Lung (tissue), 11 donors: ENCODE measurements at regions not wholly inside any gene's neighbourhood (a gene's known extent, or its start where the extent isn't known, plus 50 kb on each side); places are given as distances from the start of the nearest gene placed in this dataset.

Source experiments
- ATAC-seq: fragments of 200-7000 bp; cut with Tn5 transposase; one replicate; pipeline ENCODE4 v1.9.1; 2020; ENCODE audit warnings: moderate number of reproducible peaks; ENCODE audit not compliant: insufficient read depth, low FRiP score
- DNase-seq, 3 donors: peaks; one replicate each; pipeline ENCODE4 v3.0.0-alpha.2; 2013 to 2017
- H3K27ac ChIP-seq, 2 donors: one replicate each; pipeline ENCODE4 v1.5.1; 2013; ENCODE audit warnings: mild to moderate bottlenecking in 2 of 2, moderate library complexity in 2 of 2, control low read depth in 1 of 2, inconsistent platforms in 1 of 2, low read depth in 1 of 2, low read length in 1 of 2
- H3K27me3 ChIP-seq, 3 donors: one replicate each; pipeline ENCODE4 v1.5.1; 2013; ENCODE audit warnings: low read length in 2 of 3; ENCODE audit not compliant: control insufficient read depth in 3 of 3, insufficient read depth in 3 of 3
- H3K36me3 ChIP-seq, 4 donors: one replicate each; pipeline ENCODE4 v1.5.1; 2013; ENCODE audit warnings: low read length in 4 of 4, mild to moderate bottlenecking in 1 of 4, moderate library complexity in 1 of 4; ENCODE audit not compliant: control insufficient read depth in 4 of 4, insufficient read depth in 4 of 4
- H3K4me1 ChIP-seq, 5 donors: one replicate each; pipeline ENCODE4 v1.5.1; 2013; ENCODE audit warnings: low read length in 5 of 5, mild to moderate bottlenecking in 2 of 5, moderate library complexity in 1 of 5; ENCODE audit not compliant: control insufficient read depth in 5 of 5, insufficient read depth in 5 of 5
- H3K4me3 ChIP-seq: one replicate; pipeline ENCODE4 v1.5.1; 2013; ENCODE audit warnings: mild to moderate bottlenecking, control low read depth, moderate library complexity
- H3K9ac ChIP-seq, 2 donors: one replicate each; pipeline ENCODE4 v1.5.1; 2013; ENCODE audit warnings: low read length in 2 of 2, control low read depth in 1 of 2; ENCODE audit not compliant: insufficient read depth in 1 of 2
- H3K9me3 ChIP-seq, 4 donors: one replicate each; pipeline ENCODE4 v1.5.1; 2013; ENCODE audit warnings: low read length in 3 of 4, mild to moderate bottlenecking in 1 of 4, moderate library complexity in 1 of 4; ENCODE audit not compliant: control insufficient read depth in 4 of 4, insufficient read depth in 3 of 4
- CTCF ChIP-seq: IDR thresholded peaks from 2 replicates; pipeline ENCODE4 v1.5.1; 2012; ENCODE audit warnings: mild to moderate bottlenecking; ENCODE audit errors: control extremely low read depth, extremely low read depth
- WGBS, 2 donors: extraction: QIAGEN DNeasy Blood & Tissue Kit; methylation state at CpG; one replicate each; pipeline ENCODE4 v1.1.7; 2013; 5-methylcytosine and 5-hydroxymethylcytosine counted together
- donor health status: control.
- donor health status: control.
- donor health status: Bipolar disorder and iron deficiency.
- donor health status: healthy.
- donor health status: DM: yes; HTN: yes; CAD: no.

- DNase-seq (no peak), ATAC-seq (no peak)
- 68 to 77% methylated on average over 2 of the region's 2 CpGs for WGBS, 2 donors
- Histone ChIP-seq H3K4me1 (no peaks in the 10 kb centered on the region), H3K36me3 (no peaks in the 10 kb centered on the region), H3K27ac (no peak overlapping the region), H3K27me3 (no peaks in the 10 kb centered on the region), H3K4me3 (no peak overlapping the region), H3K9ac (no peak overlapping the region), H3K9me3 (peaks cover 0 to 2% (median 0%) of the 10 kb centered on the region in 4 donors)
- no peak for TF ChIP-seq CTCF
These were observed 750.2 kb downstream of the CCDC85A start for GRCh38 chr2:56933976-56934375.

GRCh38 chr2:56934866-56935265, 751.1 kb downstream of the CCDC85A start:
- 81 to 84% methylated on average over 1 of the region's 1 CpG for WGBS, 2 donors
- Histone ChIP-seq H3K4me3 (no peak overlapping the region), H3K27me3 (no peaks in the 10 kb centered on the region), H3K27ac (no peak overlapping the region), H3K4me1 (no peaks in the 10 kb centered on the region), H3K9ac (no peak overlapping the region), H3K36me3 (no peaks in the 10 kb centered on the region), H3K9me3 (peaks cover 0 to 2% (median 0%) of the 10 kb centered on the region in 4 donors)
- DNase-seq (no peak), ATAC-seq (no peak)
- no peak for TF ChIP-seq CTCF

GRCh38 chr2:56940054-56940453, 756.3 kb downstream of the CCDC85A start:
- ATAC-seq, result no peak
- H3K27me3 ChIP-seq, result no peaks in the 10 kb centered on the region
- DNase-seq, result no peak
- H3K27ac ChIP-seq, result no peak overlapping the region
- no peak overlapping the region for H3K4me3 ChIP-seq
- no peak overlapping the region for H3K9ac ChIP-seq
- H3K4me1 ChIP-seq, result no peaks in the 10 kb centered on the region
- no peaks in the 10 kb centered on the region for H3K9me3 ChIP-seq
- no peak for TF ChIP-seq CTCF
- H3K36me3 ChIP-seq, result no peaks in the 10 kb centered on the region

GRCh38 chr2:56952871-56953270, 769.1 kb downstream of the CCDC85A start:
- DNase-seq (no peak), ATAC-seq (no peak)
- H3K9ac ChIP-seq, result no peak overlapping the region
- H3K27me3 ChIP-seq, result no peaks in the 10 kb centered on the region
- no peak for TF ChIP-seq CTCF
- WGBS, 2 donors, result 93 to 94% methylated on average over 2 of the region's 2 CpGs
- H3K4me3 ChIP-seq, result no peak overlapping the region
- H3K4me1 ChIP-seq, result no peaks in the 10 kb centered on the region
- no peaks in the 10 kb centered on the region for H3K36me3 ChIP-seq
- peaks cover 0 to 3% (median 0%) of the 10 kb centered on the region in 4 donors for H3K9me3 ChIP-seq
- H3K27ac ChIP-seq, result no peak overlapping the region
